ENCODE measurements at regions not wholly inside any gene's neighbourhood (a gene's known extent, or its start where the extent isn't known, plus 50 kb on each side); places are given as distances from the start of the nearest gene placed in this dataset.

GRCh38 chr16:85332175-85332574, 219.9 kb upstream of the CIBAR2 start:
- Histone ChIP-seq H3K9ac (ENCODE audit: low read depth, low read length) (no peak overlapping the region), H3K4me3 (ENCODE audit: low read depth in 1 of 2, low read length in 2 of 2) (no peak overlapping the region), H3K4me1 (ENCODE audit: insufficient read depth, low read length) (no peaks in the 10 kb centered on the region), H3K4me2 (ENCODE audit: insufficient read depth, low read length) (no peak overlapping the region), H4K20me1 (ENCODE audit: insufficient read depth, low read length) (no peaks in the 10 kb centered on the region), H3K36me3 (ENCODE audit: insufficient read depth, low read length) (no peaks in the 10 kb centered on the region), H3K79me2 (ENCODE audit: insufficient read depth, low read length) (no peaks in the 10 kb centered on the region), H3K9me3 (ENCODE audit: insufficient read depth, low read length, severe bottlenecking) (no peaks in the 10 kb centered on the region), H3K27ac (ENCODE audit: low read length) (no peak overlapping the region), H2AFZ (ENCODE audit: low read depth, low read length) (no peak overlapping the region), H3K27me3 (ENCODE audit: insufficient read depth, low read length, poor library complexity) (no peaks in the 10 kb centered on the region)
- DNase-seq (no peak), ATAC-seq (ENCODE audit: insufficient read depth, low read depth) (no peak)
- TF ChIP-seq CTCF (IDR thresholded peaks at IDR 0.05; ENCODE audit: borderline replicate concordance, extremely low read depth, low read length, poor library complexity, severe bottlenecking) (no peak), EZH2 (IDR thresholded peaks at IDR 0.05; ENCODE audit: borderline replicate concordance, low read depth, low read length, severe bottlenecking) (no peak)

GRCh38 chr16:85333337-85333736, 221.1 kb upstream of the CIBAR2 start:
- no peaks in the 10 kb centered on the region for H3K79me2 ChIP-seq (ENCODE audit: insufficient read depth, low read length)
- no peak overlapping the region for H3K9ac ChIP-seq (ENCODE audit: low read depth, low read length)
- H3K4me1 ChIP-seq (ENCODE audit: insufficient read depth, low read length): no peaks in the 10 kb centered on the region
- no peak overlapping the region for H3K27ac ChIP-seq (ENCODE audit: low read length)
- H4K20me1 ChIP-seq (ENCODE audit: insufficient read depth, low read length): peaks cover 2% of the 10 kb centered on the region; the same call in 1 of the 2 replicates
- ATAC-seq (ENCODE audit: insufficient read depth, low read depth) (no peak), DNase-seq (no peak)
- TF ChIP-seq EZH2 (IDR thresholded peaks at IDR 0.05; ENCODE audit: borderline replicate concordance, low read depth, low read length, severe bottlenecking): no peak
- TF ChIP-seq CTCF (IDR thresholded peaks at IDR 0.05; ENCODE audit: borderline replicate concordance, extremely low read depth, low read length, poor library complexity, severe bottlenecking): no peak
- H3K27me3 ChIP-seq (ENCODE audit: insufficient read depth, low read length, poor library complexity): no peaks in the 10 kb centered on the region
- H3K4me2 ChIP-seq (ENCODE audit: insufficient read depth, low read length): no peak overlapping the region
- no peak overlapping the region for H2AFZ ChIP-seq (ENCODE audit: low read depth, low read length)
- no peak overlapping the region for H3K4me3 ChIP-seq (ENCODE audit: low read depth in 1 of 2, low read length in 2 of 2)
- no peaks in the 10 kb centered on the region for H3K36me3 ChIP-seq (ENCODE audit: insufficient read depth, low read length)
- no peaks in the 10 kb centered on the region for H3K9me3 ChIP-seq (ENCODE audit: insufficient read depth, low read length, severe bottlenecking)

GRCh38 chr16:85333744-85334640, 221.7 kb upstream of the CIBAR2 start:
- no peak overlapping the region for H3K9ac ChIP-seq (ENCODE audit: low read depth, low read length)
- no peaks in the 10 kb centered on the region for H3K9me3 ChIP-seq (ENCODE audit: insufficient read depth, low read length, severe bottlenecking)
- H3K4me3 ChIP-seq (ENCODE audit: low read depth in 1 of 2, low read length in 2 of 2): no peak overlapping the region
- no peaks in the 10 kb centered on the region for H3K27me3 ChIP-seq (ENCODE audit: insufficient read depth, low read length, poor library complexity)
- no peaks in the 10 kb centered on the region for H3K79me2 ChIP-seq (ENCODE audit: insufficient read depth, low read length)
- TF ChIP-seq CTCF (IDR thresholded peaks at IDR 0.05; ENCODE audit: borderline replicate concordance, extremely low read depth, low read length, poor library complexity, severe bottlenecking) (no peak), EZH2 (IDR thresholded peaks at IDR 0.05; ENCODE audit: borderline replicate concordance, low read depth, low read length, severe bottlenecking) (no peak)
- no peak overlapping the region for H2AFZ ChIP-seq (ENCODE audit: low read depth, low read length)
- peaks cover 2% of the 10 kb centered on the region; the same call in 1 of the 2 replicates for H4K20me1 ChIP-seq (ENCODE audit: insufficient read depth, low read length)
- H3K36me3 ChIP-seq (ENCODE audit: insufficient read depth, low read length): no peaks in the 10 kb centered on the region
- H3K4me1 ChIP-seq (ENCODE audit: insufficient read depth, low read length): no peaks in the 10 kb centered on the region
- no peak overlapping the region for H3K27ac ChIP-seq (ENCODE audit: low read length)
- H3K4me2 ChIP-seq (ENCODE audit: insufficient read depth, low read length): no peak overlapping the region
- DNase-seq (no peak), ATAC-seq (ENCODE audit: insufficient read depth, low read depth) (no peak)
